ENCODE measurements at regions not wholly inside any gene's neighbourhood (a gene's known extent, or its start where the extent isn't known, plus 50 kb on each side); places are given as distances from the start of the nearest gene placed in this dataset.

DNA sequence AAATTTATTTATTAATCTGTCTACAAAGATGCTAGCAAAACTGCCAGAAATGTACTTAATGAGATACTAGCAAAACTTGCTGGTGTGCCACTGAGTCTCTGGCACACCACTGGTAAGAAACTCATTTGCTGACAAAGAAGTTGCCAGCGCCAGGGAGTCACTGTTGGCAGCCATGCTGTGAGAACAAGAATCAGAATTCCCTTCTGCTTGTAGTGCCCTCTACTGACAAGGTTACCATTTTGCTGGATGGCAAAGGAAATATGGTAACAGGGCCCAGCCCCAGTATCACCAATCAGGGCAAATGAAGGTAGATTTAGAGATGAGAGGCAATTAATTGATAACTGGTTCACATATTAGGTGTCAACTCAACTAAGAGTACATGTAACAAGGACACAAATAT is 750.1 kb upstream of the ADGRL3 start:
- TF ChIP-seq, protein P1, sequence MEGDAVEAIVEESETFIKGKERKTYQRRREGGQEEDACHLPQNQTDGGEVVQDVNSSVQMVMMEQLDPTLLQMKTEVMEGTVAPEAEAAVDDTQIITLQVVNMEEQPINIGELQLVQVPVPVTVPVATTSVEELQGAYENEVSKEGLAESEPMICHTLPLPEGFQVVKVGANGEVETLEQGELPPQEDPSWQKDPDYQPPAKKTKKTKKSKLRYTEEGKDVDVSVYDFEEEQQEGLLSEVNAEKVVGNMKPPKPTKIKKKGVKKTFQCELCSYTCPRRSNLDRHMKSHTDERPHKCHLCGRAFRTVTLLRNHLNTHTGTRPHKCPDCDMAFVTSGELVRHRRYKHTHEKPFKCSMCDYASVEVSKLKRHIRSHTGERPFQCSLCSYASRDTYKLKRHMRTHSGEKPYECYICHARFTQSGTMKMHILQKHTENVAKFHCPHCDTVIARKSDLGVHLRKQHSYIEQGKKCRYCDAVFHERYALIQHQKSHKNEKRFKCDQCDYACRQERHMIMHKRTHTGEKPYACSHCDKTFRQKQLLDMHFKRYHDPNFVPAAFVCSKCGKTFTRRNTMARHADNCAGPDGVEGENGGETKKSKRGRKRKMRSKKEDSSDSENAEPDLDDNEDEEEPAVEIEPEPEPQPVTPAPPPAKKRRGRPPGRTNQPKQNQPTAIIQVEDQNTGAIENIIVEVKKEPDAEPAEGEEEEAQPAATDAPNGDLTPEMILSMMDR (IDR thresholded peaks at IDR 0.05) = no peak
- TF ChIP-seq POLR2AphosphoS5 (IDR thresholded peaks at IDR 0.05) (no peak), POLR2A (IDR thresholded peaks at IDR 0.05) (no peak), EP300 (IDR thresholded peaks at IDR 0.05) (no peak)
